ENCODE measurements at regions not wholly inside any gene's neighbourhood (a gene's known extent, or its start where the extent isn't known, plus 50 kb on each side); places are given as distances from the start of the nearest gene placed in this dataset.

GRCh38 chr3:117586161-117586560, 876.6 kb downstream of the TUSC7 start:
- in situ Hi-C loops (cut with MboI; ENCODE audit: low sequenced_read_pairs in 4 of 4) (no loop called here), intact Hi-C loops (cut with DNase I; ENCODE audit: low total_unique reads) (no loop called here)
- DNase-seq, result no peak
- H3K4me1 ChIP-seq, result no peaks in the 10 kb centered on the region
- no peak for TF ChIP-seq CTCF (IDR thresholded peaks at IDR 0.05 in 4 of 5, conservative IDR thresholded peaks at IDR 0.05 in 1 of 5)
- TF ChIP-seq POLR2A (IDR thresholded peaks at IDR 0.05), result no peak
- no peak overlapping the region for H3K4me3 ChIP-seq
- no peak for ATAC-seq
- H3K27me3 ChIP-seq, result no peaks in the 10 kb centered on the region
- no peaks in the 10 kb centered on the region for H3K36me3 ChIP-seq
- H3K9me3 ChIP-seq, result no peaks in the 10 kb centered on the region
- H3K27ac ChIP-seq, result no peak overlapping the region

- TF ChIP-seq POLR2A (IDR thresholded peaks at IDR 0.05), result no peak
- no peak for TF ChIP-seq CTCF (IDR thresholded peaks at IDR 0.05 in 4 of 5, conservative IDR thresholded peaks at IDR 0.05 in 1 of 5)
- Histone ChIP-seq H3K4me1 (no peaks in the 10 kb centered on the region), H3K9me3 (no peaks in the 10 kb centered on the region), H3K27ac (no peak overlapping the region), H3K36me3 (no peaks in the 10 kb centered on the region), H3K4me3 (no peak overlapping the region), H3K27me3 (no peaks in the 10 kb centered on the region)
- in situ Hi-C loops (cut with MboI; ENCODE audit: low sequenced_read_pairs in 4 of 4) (no loop called here), intact Hi-C loops (cut with DNase I; ENCODE audit: low total_unique reads) (no loop called here)
- ATAC-seq (no peak), DNase-seq (no peak)
Measured at GRCh38 chr3:117587416-117587815, 877.8 kb downstream of the TUSC7 start.

- Histone ChIP-seq H3K27me3 (no peaks in the 10 kb centered on the region), H3K4me3 (no peak overlapping the region), H3K4me1 (no peaks in the 10 kb centered on the region), H3K36me3 (no peaks in the 10 kb centered on the region), H3K27ac (no peak overlapping the region), H3K9me3 (no peaks in the 10 kb centered on the region)
- DNase-seq, result no peak
- intact Hi-C loops (cut with DNase I; ENCODE audit: low total_unique reads), result no loop called here
- in situ Hi-C loops (cut with MboI; ENCODE audit: low sequenced_read_pairs in 4 of 4), result no loop called here
- TF ChIP-seq CTCF (IDR thresholded peaks at IDR 0.05 in 4 of 5, conservative IDR thresholded peaks at IDR 0.05 in 1 of 5), result no peak
- TF ChIP-seq POLR2A (IDR thresholded peaks at IDR 0.05), result no peak
- ATAC-seq, result no peak
Measured at GRCh38 chr3:117589454-117589853, 879.9 kb downstream of the TUSC7 start.

GRCh38 chr3:117595615-117596014, 886.0 kb downstream of the TUSC7 start:
- intact Hi-C loops (cut with DNase I; ENCODE audit: low total_unique reads) (no loop called here), in situ Hi-C loops (cut with MboI; ENCODE audit: low sequenced_read_pairs in 4 of 4) (no loop called here)
- Histone ChIP-seq H3K36me3 (no peaks in the 10 kb centered on the region), H3K4me3 (no peak overlapping the region), H3K27ac (no peak overlapping the region), H3K9me3 (no peaks in the 10 kb centered on the region), H3K4me1 (no peaks in the 10 kb centered on the region), H3K27me3 (no peaks in the 10 kb centered on the region)
- no peak for ATAC-seq
- TF ChIP-seq POLR2A (IDR thresholded peaks at IDR 0.05) (no peak), CTCF (IDR thresholded peaks at IDR 0.05 in 4 of 5, conservative IDR thresholded peaks at IDR 0.05 in 1 of 5) (no peak)
- DNase-seq, result no peak

GRCh38 chr3:117596503-117596902, 886.9 kb downstream of the TUSC7 start:
- TF ChIP-seq CTCF (IDR thresholded peaks at IDR 0.05 in 4 of 5, conservative IDR thresholded peaks at IDR 0.05 in 1 of 5) (no peak), POLR2A (IDR thresholded peaks at IDR 0.05) (no peak)
- no peak overlapping the region for H3K4me3 ChIP-seq
- intact Hi-C loops (cut with DNase I; ENCODE audit: low total_unique reads), result no loop called here
- no peaks in the 10 kb centered on the region for H3K27me3 ChIP-seq
- DNase-seq (no peak), ATAC-seq (no peak)
- in situ Hi-C loops (cut with MboI; ENCODE audit: low sequenced_read_pairs in 4 of 4), result no loop called here
- no peaks in the 10 kb centered on the region for H3K4me1 ChIP-seq
- H3K36me3 ChIP-seq, result no peaks in the 10 kb centered on the region
- no peak overlapping the region for H3K27ac ChIP-seq
- H3K9me3 ChIP-seq, result no peaks in the 10 kb centered on the region

Data from gastrocnemius medialis (tissue), 4 donors.